Stomach (tissue), 4 donors: ENCODE measurements at regions not wholly inside any gene's neighbourhood (a gene's known extent, or its start where the extent isn't known, plus 50 kb on each side); places are given as distances from the start of the nearest gene placed in this dataset.

Experiments
- EP300 ChIP-seq: sonication (generic); formaldehyde crosslinking; IDR thresholded peaks from one replicate; pipeline ENCODE4 v1.6.1; 2017; ENCODE audit warnings: antibody characterized with exemption
- POLR2A ChIP-seq, 4 donors: fragments of 450-650 bp; IDR thresholded peaks; one replicate each; pipeline ENCODE4 v1.6.1; 2016; ENCODE audit warnings: antibody characterized with exemption in 4 of 4, control low read depth in 2 of 4, mild to moderate bottlenecking in 1 of 4, moderate library complexity in 1 of 4
- POLR2AphosphoS5 ChIP-seq, 3 donors: sonication (generic); formaldehyde crosslinking; IDR thresholded peaks; one replicate each; pipeline ENCODE4 v1.6.1; 2016; ENCODE audit warnings: antibody characterized with exemption in 3 of 3
- TF ChIP-seq, protein P1 (sequence below), 7 experiments: fragments of 450-650 bp in 4 of 7; fragments of 200-600 bp in 3 of 7; sonication (generic) in 3 of 7; IDR thresholded peaks; one replicate each; pipeline ENCODE4 v1.5.1; 2016 to 2019; ENCODE audit warnings: antibody characterized with exemption in 7 of 7, control low read depth in 2 of 7, mild to moderate bottlenecking in 1 of 7

DNA sequence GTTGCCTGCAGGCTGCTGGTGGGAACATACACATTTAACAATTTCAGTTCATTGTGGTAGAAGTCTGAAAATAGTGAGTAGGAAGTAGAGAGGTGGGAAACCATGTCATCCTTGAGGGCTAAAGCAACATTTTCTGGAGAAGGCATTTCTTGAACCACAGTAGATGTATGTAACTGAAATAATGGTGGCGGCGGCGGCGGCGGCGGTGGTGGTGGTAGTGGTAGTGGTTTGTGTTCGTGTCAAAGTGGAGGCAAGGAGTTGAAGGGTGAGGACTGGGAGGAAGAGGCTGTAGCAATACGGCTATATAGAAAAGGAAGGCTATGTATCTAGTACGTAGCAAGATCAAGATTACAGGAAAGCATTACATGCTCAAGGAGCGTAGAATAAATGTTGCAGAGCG is 1381.6 kb upstream of the TENM3 start:
- TF ChIP-seq, protein P1, sequence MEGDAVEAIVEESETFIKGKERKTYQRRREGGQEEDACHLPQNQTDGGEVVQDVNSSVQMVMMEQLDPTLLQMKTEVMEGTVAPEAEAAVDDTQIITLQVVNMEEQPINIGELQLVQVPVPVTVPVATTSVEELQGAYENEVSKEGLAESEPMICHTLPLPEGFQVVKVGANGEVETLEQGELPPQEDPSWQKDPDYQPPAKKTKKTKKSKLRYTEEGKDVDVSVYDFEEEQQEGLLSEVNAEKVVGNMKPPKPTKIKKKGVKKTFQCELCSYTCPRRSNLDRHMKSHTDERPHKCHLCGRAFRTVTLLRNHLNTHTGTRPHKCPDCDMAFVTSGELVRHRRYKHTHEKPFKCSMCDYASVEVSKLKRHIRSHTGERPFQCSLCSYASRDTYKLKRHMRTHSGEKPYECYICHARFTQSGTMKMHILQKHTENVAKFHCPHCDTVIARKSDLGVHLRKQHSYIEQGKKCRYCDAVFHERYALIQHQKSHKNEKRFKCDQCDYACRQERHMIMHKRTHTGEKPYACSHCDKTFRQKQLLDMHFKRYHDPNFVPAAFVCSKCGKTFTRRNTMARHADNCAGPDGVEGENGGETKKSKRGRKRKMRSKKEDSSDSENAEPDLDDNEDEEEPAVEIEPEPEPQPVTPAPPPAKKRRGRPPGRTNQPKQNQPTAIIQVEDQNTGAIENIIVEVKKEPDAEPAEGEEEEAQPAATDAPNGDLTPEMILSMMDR (IDR thresholded peaks at IDR 0.05) = no peak
- no peak for TF ChIP-seq EP300
- TF ChIP-seq POLR2AphosphoS5 (IDR thresholded peaks at IDR 0.05) = no peak
- no peak for TF ChIP-seq POLR2A (IDR thresholded peaks at IDR 0.05)
